HL-60 (cell line): ENCODE measurements at regions not wholly inside any gene's neighbourhood (a gene's known extent, or its start where the extent isn't known, plus 50 kb on each side); places are given as distances from the start of the nearest gene placed in this dataset.

ENCODE experiments used
- DNase-seq, 2 experiments: peaks; one replicate each; pipeline ENCODE4 v3.0.0-alpha.2; 2010 to 2020; ENCODE audit warnings: low read depth in 1 of 2, low spot score in 1 of 2
- H3K27ac ChIP-seq: fragments of 250-450 bp; sonication (Bioruptor Pico); replicated peaks from 2 replicates; pipeline ENCODE4 v1.5.1; 2020; ENCODE audit warnings: mild to moderate bottlenecking, moderate library complexity
- H3K27me3 ChIP-seq: fragments of 250-450 bp; sonication (Bioruptor Pico); 2 replicates; pipeline ENCODE4 v1.5.1; 2021; ENCODE audit warnings: mild to moderate bottlenecking, moderate library complexity; ENCODE audit not compliant: insufficient read depth, poor library complexity, severe bottlenecking
- H3K4me3 ChIP-seq: replicated peaks from 2 replicates; pipeline ENCODE4 v1.5.1; 2011; ENCODE audit warnings: mild to moderate bottlenecking, control low read depth, low read length; ENCODE audit not compliant: insufficient read depth
- GABPA ChIP-seq: IDR thresholded peaks from 2 replicates; pipeline ENCODE4 v1.6.1; 2012; ENCODE audit warnings: low read depth
- POLR2AphosphoS5 ChIP-seq: IDR thresholded peaks from 2 replicates; pipeline ENCODE4 v1.6.1; 2012; ENCODE audit warnings: low read depth
- SPI1 ChIP-seq: IDR thresholded peaks from 2 replicates; pipeline ENCODE4 v1.6.1; 2012; ENCODE audit warnings: low read depth, mild to moderate bottlenecking, borderline replicate concordance
- TF ChIP-seq, protein P1 (sequence below): IDR thresholded peaks from one replicate; pipeline ENCODE4 v1.5.1; 2011; ENCODE audit warnings: low read length, control low read depth, inconsistent platforms; ENCODE audit not compliant: insufficient read depth
- TF ChIP-seq, protein P2 (sequence below): IDR thresholded peaks from 2 replicates; pipeline ENCODE4 v1.6.1; 2012; ENCODE audit warnings: low read depth; ENCODE audit not compliant: insufficient replicate concordance

DNA sequence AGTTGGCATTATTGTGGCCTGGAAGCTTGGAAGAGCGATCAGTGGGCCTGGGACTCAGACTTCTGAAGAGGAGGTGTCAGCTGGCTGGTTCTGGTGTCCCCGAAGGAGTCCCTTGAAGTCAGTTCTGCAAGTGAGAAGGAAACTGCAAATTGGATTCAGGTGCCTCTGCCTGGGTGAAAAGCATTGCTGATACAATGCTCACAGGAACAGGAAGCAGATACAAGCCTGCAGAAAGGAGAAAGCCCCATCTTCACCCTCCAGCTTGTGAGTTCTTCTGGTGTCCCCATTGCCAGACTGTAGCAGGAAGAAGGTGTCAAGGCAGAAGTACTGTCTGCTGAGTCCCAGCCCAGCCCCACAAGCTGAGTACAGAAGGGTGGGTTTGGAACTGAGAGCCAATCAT, 271.3 kb downstream of the PLOD2 start:
- Histone ChIP-seq H3K4me3 (no peak overlapping the region), H3K27me3 (no peaks in the 10 kb centered on the region), H3K27ac (no peak overlapping the region)
- TF ChIP-seq, protein P1, sequence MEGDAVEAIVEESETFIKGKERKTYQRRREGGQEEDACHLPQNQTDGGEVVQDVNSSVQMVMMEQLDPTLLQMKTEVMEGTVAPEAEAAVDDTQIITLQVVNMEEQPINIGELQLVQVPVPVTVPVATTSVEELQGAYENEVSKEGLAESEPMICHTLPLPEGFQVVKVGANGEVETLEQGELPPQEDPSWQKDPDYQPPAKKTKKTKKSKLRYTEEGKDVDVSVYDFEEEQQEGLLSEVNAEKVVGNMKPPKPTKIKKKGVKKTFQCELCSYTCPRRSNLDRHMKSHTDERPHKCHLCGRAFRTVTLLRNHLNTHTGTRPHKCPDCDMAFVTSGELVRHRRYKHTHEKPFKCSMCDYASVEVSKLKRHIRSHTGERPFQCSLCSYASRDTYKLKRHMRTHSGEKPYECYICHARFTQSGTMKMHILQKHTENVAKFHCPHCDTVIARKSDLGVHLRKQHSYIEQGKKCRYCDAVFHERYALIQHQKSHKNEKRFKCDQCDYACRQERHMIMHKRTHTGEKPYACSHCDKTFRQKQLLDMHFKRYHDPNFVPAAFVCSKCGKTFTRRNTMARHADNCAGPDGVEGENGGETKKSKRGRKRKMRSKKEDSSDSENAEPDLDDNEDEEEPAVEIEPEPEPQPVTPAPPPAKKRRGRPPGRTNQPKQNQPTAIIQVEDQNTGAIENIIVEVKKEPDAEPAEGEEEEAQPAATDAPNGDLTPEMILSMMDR = no peak
- no peak for TF ChIP-seq GABPA
- no peak for TF ChIP-seq POLR2AphosphoS5
- no peak for TF ChIP-seq SPI1
- TF ChIP-seq, protein P2, sequence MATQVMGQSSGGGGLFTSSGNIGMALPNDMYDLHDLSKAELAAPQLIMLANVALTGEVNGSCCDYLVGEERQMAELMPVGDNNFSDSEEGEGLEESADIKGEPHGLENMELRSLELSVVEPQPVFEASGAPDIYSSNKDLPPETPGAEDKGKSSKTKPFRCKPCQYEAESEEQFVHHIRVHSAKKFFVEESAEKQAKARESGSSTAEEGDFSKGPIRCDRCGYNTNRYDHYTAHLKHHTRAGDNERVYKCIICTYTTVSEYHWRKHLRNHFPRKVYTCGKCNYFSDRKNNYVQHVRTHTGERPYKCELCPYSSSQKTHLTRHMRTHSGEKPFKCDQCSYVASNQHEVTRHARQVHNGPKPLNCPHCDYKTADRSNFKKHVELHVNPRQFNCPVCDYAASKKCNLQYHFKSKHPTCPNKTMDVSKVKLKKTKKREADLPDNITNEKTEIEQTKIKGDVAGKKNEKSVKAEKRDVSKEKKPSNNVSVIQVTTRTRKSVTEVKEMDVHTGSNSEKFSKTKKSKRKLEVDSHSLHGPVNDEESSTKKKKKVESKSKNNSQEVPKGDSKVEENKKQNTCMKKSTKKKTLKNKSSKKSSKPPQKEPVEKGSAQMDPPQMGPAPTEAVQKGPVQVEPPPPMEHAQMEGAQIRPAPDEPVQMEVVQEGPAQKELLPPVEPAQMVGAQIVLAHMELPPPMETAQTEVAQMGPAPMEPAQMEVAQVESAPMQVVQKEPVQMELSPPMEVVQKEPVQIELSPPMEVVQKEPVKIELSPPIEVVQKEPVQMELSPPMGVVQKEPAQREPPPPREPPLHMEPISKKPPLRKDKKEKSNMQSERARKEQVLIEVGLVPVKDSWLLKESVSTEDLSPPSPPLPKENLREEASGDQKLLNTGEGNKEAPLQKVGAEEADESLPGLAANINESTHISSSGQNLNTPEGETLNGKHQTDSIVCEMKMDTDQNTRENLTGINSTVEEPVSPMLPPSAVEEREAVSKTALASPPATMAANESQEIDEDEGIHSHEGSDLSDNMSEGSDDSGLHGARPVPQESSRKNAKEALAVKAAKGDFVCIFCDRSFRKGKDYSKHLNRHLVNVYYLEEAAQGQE = no peak
- no peak for DNase-seq

DNA sequence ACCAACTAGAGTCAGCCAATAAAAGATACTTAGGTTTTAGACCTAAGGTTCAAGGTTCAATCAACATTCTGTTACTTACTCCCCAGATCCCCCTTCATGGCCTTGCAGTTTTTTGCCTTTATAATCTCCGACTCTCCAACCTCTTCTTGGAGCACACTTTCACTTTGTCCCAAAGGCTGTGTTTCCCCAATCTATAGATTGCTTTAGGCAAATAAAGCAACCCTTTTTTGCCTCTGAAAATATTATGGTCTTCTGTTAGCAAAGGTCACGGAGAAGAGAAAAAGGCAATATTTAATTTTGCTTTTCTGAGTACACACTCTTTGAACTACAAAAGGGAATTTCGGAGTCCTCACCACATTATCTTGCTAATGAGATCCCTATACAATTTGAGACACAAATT, 268.1 kb downstream of the PLOD2 start:
- no peak for DNase-seq
- Histone ChIP-seq H3K27me3 (no peaks in the 10 kb centered on the region), H3K4me3 (no peak overlapping the region), H3K27ac (no peak overlapping the region)
- TF ChIP-seq POLR2AphosphoS5 = no peak
- TF ChIP-seq GABPA = no peak
- TF ChIP-seq, protein P1 = no peak
- TF ChIP-seq SPI1 = no peak
- TF ChIP-seq, protein P2 = no peak

DNA sequence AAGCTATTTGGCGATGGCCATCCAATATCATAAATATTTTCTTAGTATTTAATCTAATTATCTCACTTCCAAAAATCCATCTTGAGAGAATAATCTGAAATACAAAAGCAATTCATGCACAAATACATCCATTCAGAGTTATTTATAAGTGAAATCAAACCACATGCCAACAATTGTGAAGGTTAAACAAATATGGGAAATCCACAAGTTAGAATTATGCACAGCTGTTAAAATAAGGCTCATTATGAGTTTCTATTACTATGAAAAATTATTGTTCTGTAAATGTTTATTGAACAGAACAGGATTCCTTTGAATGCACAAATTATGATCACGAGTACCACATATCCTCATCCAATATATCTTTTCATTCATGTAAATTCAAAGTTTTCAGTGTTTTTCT, 267.7 kb downstream of the PLOD2 start:
- Histone ChIP-seq H3K4me3 (no peak overlapping the region), H3K27me3 (no peaks in the 10 kb centered on the region), H3K27ac (no peak overlapping the region)
- TF ChIP-seq, protein P2 = no peak
- TF ChIP-seq POLR2AphosphoS5 (no peak), SPI1 (no peak), GABPA (no peak)
- TF ChIP-seq, protein P1 = no peak
- DNase-seq = no peak
